ENCODE measurements at regions not wholly inside any gene's neighbourhood (a gene's known extent, or its start where the extent isn't known, plus 50 kb on each side); places are given as distances from the start of the nearest gene placed in this dataset.

DNA sequence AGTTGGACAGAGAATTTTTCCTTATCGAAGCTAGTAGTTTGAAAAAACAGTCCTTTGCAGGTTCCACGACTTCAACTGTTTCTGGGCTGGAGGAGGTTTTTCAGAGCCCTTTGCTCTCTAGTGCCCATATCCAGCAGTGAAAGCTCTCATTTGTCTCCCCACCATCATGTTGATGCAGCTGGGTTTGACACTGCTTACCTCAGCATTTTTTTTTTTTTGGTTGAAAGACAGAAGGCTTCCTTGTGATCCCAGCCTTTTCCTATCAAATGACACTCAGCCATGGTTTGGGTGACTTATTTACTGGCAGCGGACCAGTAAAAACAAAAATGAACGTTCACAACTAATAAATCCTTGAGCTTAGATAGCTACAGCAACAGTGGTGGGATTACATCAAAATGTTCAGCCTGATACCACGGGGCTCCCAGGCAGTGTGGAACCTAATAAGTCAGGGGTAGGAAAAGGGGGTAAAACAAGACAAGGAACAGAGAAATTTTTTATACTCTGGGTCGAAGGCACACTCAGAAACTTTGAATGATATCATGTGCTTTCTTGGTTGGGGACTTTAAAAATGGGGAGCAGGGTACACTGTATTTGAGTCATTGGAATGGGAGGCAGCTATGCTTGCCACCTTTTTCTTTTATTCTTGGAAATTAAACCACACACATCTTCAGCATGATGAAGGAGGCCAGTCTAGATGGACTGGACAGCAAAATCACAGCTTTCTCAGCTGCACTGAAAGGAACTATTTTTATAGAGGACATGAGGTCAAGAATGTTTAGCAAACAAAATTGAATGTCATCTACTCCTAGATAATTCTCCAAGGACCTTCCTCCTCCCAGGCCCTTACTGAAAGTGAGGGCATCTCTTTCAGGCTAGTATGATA is 308.9 kb upstream of the MPDZ start:
- DNase-seq (ENCODE audit: low read depth in 1 of 2, low spot score in 1 of 2) = peak in 1 of 2 donors; percentile 30
- Histone ChIP-seq H3K36me3 (no peaks in the 10 kb centered on the region), H3K27me3 (no peaks in the 10 kb centered on the region), H3K27ac (no peak overlapping the region), H3K9me3 (ENCODE audit: low read depth) (no peaks in the 10 kb centered on the region), H3K4me3 (no peak overlapping the region), H3K4me1 (ENCODE audit: low read depth) (peaks cover 13% of the 10 kb centered on the region)
- TF ChIP-seq, protein P1, sequence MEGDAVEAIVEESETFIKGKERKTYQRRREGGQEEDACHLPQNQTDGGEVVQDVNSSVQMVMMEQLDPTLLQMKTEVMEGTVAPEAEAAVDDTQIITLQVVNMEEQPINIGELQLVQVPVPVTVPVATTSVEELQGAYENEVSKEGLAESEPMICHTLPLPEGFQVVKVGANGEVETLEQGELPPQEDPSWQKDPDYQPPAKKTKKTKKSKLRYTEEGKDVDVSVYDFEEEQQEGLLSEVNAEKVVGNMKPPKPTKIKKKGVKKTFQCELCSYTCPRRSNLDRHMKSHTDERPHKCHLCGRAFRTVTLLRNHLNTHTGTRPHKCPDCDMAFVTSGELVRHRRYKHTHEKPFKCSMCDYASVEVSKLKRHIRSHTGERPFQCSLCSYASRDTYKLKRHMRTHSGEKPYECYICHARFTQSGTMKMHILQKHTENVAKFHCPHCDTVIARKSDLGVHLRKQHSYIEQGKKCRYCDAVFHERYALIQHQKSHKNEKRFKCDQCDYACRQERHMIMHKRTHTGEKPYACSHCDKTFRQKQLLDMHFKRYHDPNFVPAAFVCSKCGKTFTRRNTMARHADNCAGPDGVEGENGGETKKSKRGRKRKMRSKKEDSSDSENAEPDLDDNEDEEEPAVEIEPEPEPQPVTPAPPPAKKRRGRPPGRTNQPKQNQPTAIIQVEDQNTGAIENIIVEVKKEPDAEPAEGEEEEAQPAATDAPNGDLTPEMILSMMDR (IDR thresholded peaks at IDR 0.05; ENCODE audit: low read depth, low read length) = no peak

DNA sequence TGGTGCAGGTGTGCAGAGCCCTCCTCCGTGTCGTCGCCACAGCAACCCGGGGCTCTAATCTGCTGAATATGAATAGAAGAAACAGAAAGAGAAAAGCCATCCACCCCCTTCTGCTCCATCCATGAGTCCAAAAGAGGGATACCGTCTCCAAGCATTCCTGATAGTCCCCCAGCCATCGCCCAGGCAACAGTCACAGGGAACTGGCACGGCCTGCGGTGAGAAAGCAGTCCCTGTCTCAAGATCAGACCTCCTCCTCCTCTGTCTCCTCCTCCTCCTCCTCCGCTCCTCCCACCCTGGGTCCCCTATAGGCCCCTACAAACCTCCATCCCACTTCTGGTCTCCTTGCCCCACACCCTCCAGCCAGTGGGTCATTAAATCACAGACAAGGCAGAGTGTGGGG is 308.1 kb upstream of the MPDZ start:
- Histone ChIP-seq H3K9me3 (ENCODE audit: low read depth) (no peaks in the 10 kb centered on the region), H3K36me3 (no peaks in the 10 kb centered on the region), H3K27ac (no peak overlapping the region), H3K4me3 (no peak overlapping the region), H3K4me1 (ENCODE audit: low read depth) (peaks cover 13% of the 10 kb centered on the region), H3K27me3 (no peaks in the 10 kb centered on the region)
- DNase-seq (ENCODE audit: low read depth in 1 of 2, low spot score in 1 of 2) = no peak
- TF ChIP-seq, protein P1 (IDR thresholded peaks at IDR 0.05; ENCODE audit: low read depth, low read length) = no peak

DNA sequence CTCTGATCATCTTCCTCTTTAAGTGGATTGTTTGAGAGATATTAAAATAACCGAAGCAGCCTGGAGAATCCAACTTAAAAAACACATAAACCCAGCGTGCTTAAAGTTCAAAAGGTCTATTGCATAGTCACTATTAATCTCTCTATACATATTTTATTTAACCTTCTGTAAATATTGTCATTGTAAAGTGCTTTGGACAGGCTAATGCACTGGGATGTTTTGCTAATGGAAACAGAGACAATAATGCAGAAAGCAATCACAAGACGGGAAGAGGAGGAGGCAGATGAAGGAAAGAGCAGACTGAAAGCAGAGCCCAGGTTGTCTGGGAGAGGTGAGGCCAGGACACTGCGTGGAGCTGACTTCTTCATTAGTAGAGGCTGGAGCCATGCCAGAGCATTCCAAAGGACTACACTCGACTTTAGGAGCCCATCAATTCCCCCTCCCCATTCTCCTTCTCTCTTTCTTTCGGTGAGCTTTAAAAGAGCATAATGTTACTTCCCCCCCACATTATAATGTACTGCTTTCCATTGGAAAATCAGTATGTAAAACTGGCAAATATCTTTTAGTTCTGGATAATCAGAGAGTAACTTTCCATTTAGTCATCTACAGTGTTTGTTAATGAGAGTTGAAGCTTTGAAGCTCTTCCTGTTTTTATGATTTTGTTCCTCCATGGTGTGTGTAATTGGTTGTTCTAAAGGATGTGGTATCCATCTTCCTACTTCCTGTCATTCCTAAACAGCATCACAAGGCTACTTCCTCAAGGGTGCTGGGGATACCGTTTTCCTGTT is 307.3 kb upstream of the MPDZ start:
- peak in 1 of 2 donors; percentile 13 for DNase-seq (ENCODE audit: low read depth in 1 of 2, low spot score in 1 of 2)
- H3K27me3 ChIP-seq = no peaks in the 10 kb centered on the region
- H3K36me3 ChIP-seq = no peaks in the 10 kb centered on the region
- H3K9me3 ChIP-seq (ENCODE audit: low read depth) = no peaks in the 10 kb centered on the region
- peaks cover 11% of the 10 kb centered on the region for H3K4me1 ChIP-seq (ENCODE audit: low read depth)
- no peak overlapping the region for H3K4me3 ChIP-seq
- TF ChIP-seq, protein P1 (IDR thresholded peaks at IDR 0.05; ENCODE audit: low read depth, low read length) = no peak
- no peak overlapping the region for H3K27ac ChIP-seq

DNA sequence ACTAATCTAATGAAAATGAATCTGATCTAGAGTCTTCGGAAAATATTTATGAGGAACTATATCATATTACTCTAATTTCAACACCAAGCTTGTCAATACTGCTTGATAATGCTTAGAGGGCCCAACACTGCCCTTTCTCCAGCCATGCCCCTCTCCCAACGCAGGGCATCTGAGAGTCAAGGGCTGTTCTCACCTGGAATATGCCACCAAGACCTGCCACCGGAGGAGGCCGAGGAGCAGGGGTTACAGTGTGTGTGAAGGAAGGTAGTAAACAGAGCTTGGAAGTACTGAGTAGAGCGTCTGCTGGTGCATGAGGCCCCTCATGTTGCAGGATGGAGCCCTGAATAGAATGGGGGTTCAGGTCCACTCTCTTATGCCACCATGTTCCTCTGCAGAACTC is 301.3 kb upstream of the MPDZ start:
- no peak for DNase-seq (ENCODE audit: low read depth in 1 of 2, low spot score in 1 of 2)
- TF ChIP-seq, protein P1 (IDR thresholded peaks at IDR 0.05; ENCODE audit: low read depth, low read length) = no peak
- Histone ChIP-seq H3K4me1 (ENCODE audit: low read depth) (no peaks in the 10 kb centered on the region), H3K27me3 (no peaks in the 10 kb centered on the region), H3K4me3 (no peak overlapping the region), H3K27ac (no peak overlapping the region), H3K9me3 (ENCODE audit: low read depth) (no peaks in the 10 kb centered on the region), H3K36me3 (no peaks in the 10 kb centered on the region)

DNA sequence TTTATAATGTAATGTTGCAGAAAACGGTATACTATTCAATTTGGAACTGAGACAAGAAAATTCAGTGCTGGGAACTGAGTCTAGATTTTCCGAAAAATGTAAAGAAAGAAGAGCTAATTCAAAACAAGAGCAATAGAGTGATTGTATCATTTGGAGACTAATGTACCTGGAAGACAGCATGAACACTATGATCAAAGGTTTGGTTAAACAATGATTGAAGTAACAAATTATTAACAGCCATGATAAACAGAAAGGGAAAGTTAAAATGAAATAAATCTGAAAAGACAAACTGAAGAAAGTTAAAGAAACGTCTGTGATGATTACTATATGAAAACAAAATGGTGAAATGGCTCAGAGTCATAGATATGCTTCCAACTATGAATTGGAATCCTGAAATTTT is 300.6 kb upstream of the MPDZ start:
- Histone ChIP-seq H3K27ac (no peak overlapping the region), H3K4me1 (ENCODE audit: low read depth) (no peaks in the 10 kb centered on the region), H3K36me3 (no peaks in the 10 kb centered on the region), H3K4me3 (no peak overlapping the region), H3K27me3 (no peaks in the 10 kb centered on the region), H3K9me3 (ENCODE audit: low read depth) (no peaks in the 10 kb centered on the region)
- TF ChIP-seq, protein P1 (IDR thresholded peaks at IDR 0.05; ENCODE audit: low read depth, low read length) = no peak
- DNase-seq (ENCODE audit: low read depth in 1 of 2, low spot score in 1 of 2) = no peak
